Choroid plexus epithelial cell (primary cell): ENCODE measurements at regions not wholly inside any gene's neighbourhood (a gene's known extent, or its start where the extent isn't known, plus 50 kb on each side); places are given as distances from the start of the nearest gene placed in this dataset.

Source experiments
- DNase-seq: peaks from one replicate; pipeline ENCODE4 v3.0.0-alpha.2; 2010; ENCODE audit warnings: low read depth
- H3K4me3 ChIP-seq: 2 replicates; pipeline ENCODE4 v1.5.1; 2011; ENCODE audit warnings: low read depth, mild to moderate bottlenecking, control low read depth, low read length, moderate library complexity
- TF ChIP-seq, protein P1 (sequence below): conservative IDR thresholded peaks from 2 replicates; pipeline ENCODE4 v1.5.1; 2011; ENCODE audit warnings: low read depth, mild to moderate bottlenecking, control low read depth, inconsistent platforms, low read length, moderate library complexity

DNA sequence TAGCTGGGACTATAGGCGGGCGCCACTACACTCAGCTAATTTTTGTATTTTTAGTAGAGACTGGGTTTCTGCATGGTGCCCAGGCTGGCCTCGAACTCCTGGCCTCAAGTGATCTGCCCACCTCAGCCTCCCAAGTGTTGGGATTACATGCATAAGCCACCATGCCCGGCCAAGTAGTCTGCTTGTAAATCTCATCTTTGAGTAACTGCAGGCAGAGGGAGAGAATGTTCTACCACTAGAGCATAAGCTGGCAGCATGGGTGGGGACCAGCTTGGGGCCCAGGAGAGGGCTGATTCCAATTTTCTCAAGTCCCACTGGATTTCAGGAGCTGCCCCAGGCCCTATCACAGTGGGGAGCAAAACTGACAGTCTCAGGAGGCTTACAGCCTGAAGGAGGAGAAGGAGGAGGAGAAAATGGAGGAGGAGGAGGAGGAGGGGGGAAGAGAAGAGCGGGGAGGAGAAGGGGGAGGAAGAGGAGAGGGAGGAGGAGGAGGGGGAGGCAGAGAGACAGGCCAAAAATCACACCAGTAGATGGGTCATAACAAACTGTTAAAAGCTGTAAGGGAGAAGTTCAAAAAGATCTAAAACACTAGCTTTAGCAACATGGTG, 229.1 kb upstream of the IGF1R start:
- no peak overlapping the region for H3K4me3 ChIP-seq
- DNase-seq = no peak
- TF ChIP-seq, protein P1, sequence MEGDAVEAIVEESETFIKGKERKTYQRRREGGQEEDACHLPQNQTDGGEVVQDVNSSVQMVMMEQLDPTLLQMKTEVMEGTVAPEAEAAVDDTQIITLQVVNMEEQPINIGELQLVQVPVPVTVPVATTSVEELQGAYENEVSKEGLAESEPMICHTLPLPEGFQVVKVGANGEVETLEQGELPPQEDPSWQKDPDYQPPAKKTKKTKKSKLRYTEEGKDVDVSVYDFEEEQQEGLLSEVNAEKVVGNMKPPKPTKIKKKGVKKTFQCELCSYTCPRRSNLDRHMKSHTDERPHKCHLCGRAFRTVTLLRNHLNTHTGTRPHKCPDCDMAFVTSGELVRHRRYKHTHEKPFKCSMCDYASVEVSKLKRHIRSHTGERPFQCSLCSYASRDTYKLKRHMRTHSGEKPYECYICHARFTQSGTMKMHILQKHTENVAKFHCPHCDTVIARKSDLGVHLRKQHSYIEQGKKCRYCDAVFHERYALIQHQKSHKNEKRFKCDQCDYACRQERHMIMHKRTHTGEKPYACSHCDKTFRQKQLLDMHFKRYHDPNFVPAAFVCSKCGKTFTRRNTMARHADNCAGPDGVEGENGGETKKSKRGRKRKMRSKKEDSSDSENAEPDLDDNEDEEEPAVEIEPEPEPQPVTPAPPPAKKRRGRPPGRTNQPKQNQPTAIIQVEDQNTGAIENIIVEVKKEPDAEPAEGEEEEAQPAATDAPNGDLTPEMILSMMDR = no peak

GRCh38 chr15:98420837-98421236, 227.5 kb upstream of the IGF1R start:
- DNase-seq = no peak
- TF ChIP-seq, protein P1 = no peak
- H3K4me3 ChIP-seq = no peak overlapping the region

- no peak overlapping the region for H3K4me3 ChIP-seq
- TF ChIP-seq, protein P1 = peak; percentile 84
- DNase-seq = peak; percentile 42
Observed at GRCh38 chr15:98421419-98422129, 226.8 kb upstream of the IGF1R start.

- H3K4me3 ChIP-seq = no peak overlapping the region
- TF ChIP-seq, protein P1 = no peak
- DNase-seq = no peak
Observed at GRCh38 chr15:98422130-98422478, 226.2 kb upstream of the IGF1R start.

DNA sequence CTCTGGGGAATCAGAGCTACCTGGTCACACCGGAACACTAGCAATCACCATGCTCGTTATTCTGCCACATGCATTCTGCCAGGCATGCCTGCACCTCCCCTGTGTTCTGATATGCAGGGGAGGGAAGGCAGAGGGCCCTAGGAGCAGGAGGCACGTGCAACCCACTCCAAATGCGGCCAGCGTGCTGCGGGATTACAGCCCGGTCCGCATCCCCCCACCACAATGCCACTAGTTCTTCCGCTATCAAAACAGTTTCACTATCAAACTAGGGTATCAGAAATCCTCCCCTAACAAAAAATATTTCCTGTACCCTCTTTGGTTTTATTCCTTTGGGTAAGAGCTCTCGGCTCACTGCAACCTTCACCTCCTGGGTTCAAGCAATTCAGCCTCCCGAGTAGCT, 223.2 kb upstream of the IGF1R start:
- TF ChIP-seq, protein P1 = no peak
- DNase-seq = no peak

DNA sequence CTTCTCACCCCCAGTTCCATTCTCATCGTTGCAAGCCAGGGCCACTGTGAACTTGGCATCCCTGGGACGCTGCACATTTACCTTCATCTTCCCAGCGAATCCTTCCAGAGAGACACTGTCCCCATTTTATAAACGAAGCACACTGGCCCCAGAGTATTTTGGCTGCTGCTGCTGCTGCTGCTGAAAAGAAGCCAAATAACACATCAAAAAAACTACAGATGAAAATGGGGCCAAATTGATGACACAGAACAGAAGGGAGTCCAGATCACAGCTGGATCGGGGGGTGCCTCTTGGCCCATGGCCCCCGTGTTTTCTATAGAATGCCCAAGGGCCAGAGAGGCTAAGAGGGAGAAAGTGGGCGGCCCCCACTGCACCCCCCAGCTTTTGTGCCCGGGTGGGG, 221.0 kb upstream of the IGF1R start:
- no peak for DNase-seq
- TF ChIP-seq, protein P1 = no peak

More for the DNA sequence above, 223.2 kb upstream of the IGF1R start:
- H3K4me3 ChIP-seq = no peak overlapping the region

GRCh38 chr15:98428253-98428989, 219.9 kb upstream of the IGF1R start:
- peak; percentile 60 for DNase-seq
- TF ChIP-seq, protein P1 = peak; percentile 68

More for the DNA sequence above, 221.0 kb upstream of the IGF1R start:
- no peak overlapping the region for H3K4me3 ChIP-seq

More at GRCh38 chr15:98428253-98428989, 219.9 kb upstream of the IGF1R start:
- H3K4me3 ChIP-seq = peak overlapping the region; percentile 47
